Left forelimb (tissue), 1 donor: ENCODE measurements at regions not wholly inside any gene's neighbourhood (a gene's known extent, or its start where the extent isn't known, plus 50 kb on each side); places are given as distances from the start of the nearest gene placed in this dataset.
"Not testable (repeated sequence)": the region's sequence is repeated elsewhere in the genome, so short reads cannot be mapped to it uniquely, and the experiment has no call there.

ENCODE experiments used
- DNase-seq: peaks from one replicate; pipeline ENCODE4 v3.0.0-alpha.2; 2018; ENCODE audit warnings: low spot score

GRCh38 chr15:92825985-92826384, 74.1 kb upstream of the CHD2 start:
- no peak for DNase-seq

- DNase-seq: not testable (repeated sequence)
Observed at GRCh38 chr15:92827991-92828390, 72.1 kb upstream of the CHD2 start.

DNA sequence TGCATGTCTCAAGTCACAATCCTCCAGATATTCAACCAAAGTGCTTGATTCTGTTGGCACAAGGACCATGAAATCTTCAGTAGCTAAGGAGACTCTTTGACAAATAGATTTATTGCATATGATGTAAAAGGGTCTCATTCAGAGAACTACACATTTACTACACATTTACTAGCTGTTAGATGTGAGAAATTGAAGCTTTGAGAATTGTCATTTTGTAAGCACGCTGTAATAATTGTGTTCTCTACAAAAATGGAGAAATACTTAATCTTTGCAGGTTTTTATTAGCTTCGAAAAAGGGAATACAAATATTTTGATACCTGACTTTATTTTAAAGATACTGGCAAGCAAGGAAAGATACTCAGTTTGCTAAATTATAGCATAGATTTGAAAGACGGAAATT, 70.2 kb upstream of the CHD2 start:
- no peak for DNase-seq

GRCh38 chr15:92831336-92831654, 68.8 kb upstream of the CHD2 start:
- DNase-seq: no peak

DNA sequence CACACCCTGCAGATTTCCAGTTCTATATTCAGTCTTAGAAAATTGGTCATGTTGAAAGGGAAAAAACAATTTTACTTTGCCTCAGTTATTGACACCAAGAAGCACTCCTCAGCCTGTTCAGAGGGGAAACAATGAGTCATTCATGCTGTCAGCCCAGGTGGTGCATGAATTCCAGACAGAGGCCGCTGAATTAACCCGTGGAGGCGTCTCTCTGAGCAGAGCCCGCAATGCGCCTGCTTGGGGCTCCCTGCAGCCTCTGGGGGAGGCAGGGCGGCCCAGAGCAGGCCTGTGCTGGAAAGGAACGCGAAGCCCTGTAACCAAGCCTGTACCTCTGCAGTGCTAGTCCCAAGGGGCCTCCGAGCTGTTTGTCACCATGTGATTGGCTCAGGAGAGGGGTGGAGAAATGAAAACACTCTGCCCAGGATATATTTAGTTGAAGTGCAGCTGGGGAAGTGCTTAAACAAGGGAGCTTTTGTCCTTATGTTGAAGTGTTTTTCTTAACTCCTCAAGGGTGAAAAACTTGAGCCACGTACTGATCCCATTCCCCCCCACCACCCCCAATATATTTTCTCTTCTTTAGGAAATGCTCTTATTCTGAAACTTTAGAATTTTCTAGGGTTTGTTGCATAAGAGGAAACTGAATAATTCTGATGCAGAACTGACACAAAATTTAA, 68.3 kb upstream of the CHD2 start:
- DNase-seq: peak; percentile 94

DNA sequence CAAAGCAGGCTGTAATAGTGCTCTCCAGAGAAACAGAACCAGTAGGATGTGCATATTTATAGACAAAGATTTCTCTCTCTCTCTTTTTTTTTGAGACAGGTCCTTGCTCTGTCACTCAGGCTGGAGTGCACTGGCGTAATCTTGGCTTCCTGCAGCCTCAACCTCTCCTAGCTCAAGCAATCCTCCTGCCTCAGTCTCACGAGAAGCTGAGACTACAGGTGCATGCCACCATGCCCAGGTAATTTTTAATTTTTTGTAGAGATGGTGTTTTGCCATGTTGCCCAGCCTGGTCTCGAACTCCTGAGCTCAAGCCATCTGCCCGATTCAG, 67.1 kb upstream of the CHD2 start:
- no peak for DNase-seq

DNA sequence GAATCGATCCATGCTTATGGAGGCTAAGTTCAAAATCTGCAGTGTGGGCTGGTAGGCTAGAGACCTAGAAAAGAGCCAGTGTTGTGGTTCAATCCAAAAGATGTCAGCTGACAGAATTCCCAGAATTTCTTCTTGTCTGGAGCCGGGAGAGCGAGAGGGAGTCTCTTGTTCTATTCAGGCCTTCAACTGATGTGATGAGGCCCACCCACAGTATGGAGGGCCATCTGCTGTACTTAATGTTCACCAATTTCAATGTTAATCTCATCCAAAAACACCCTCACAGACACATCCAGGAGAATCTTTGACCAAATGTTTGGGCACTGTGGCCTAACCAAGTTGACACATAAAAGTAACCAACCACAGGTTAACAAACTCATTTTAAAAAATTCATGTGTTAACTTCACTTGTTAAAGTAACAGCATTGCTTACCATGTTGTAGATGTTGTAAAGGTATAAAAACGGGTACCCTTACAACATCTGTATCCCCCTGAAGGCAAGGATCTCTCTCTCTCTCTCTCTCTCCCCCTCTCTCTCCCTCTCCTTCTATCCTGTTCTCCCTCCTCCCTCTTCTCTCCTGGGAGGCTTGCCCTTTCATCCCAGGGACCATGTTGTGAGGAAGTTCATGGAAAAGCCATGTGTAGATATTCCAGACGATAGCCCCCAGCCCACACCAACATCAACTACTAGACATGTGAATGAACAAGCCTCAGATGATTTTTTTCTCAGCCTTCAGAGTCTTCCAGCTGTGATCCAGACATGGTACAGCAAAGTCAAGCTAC, 66.4 kb upstream of the CHD2 start:
- no peak for DNase-seq

- no peak for DNase-seq
Observed at GRCh38 chr15:92839696-92840095, 60.4 kb upstream of the CHD2 start.

DNA sequence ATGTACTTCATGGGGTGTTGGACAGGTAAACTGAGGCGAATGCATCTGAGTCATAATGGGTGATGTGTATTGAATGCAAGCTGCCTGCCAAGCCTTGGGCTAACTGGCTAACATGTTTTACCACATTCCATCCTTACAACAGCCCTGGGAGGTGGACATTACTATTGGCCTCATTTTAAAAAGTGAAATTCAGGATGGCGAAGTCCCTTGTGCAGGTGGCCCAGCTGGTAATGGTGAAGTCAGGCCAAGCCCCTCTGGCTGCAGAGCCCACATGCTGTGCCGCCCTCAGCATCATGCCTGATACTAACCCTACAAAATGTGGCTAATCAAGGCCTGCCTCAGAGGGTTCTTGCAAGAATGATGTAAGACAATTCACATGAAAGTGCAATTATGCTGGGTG, 60.0 kb upstream of the CHD2 start:
- DNase-seq: no peak

DNA sequence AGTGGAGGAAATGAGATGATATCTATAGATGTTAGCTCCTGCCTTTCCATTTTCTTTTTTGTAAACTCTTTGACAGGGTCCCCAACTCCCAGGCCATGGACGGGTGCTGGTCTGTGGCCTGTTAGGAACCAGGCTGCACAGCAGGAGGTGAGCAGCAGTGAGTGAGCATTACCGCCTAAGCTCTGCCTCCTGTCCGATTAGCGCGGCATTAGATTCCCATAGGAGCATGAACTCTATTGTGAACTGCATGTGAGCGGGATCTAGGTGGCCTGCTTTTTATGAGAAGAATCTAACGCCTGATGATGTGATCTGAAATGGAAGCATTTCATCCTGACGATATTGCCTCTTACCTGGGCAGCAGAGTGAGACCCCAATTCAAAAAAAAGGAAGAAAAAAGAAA, 56.8 kb upstream of the CHD2 start:
- DNase-seq: no peak

GRCh38 chr15:92843814-92844213, 56.3 kb upstream of the CHD2 start:
- no peak for DNase-seq

- no peak for DNase-seq
Observed at GRCh38 chr15:92845126-92845508, 55.0 kb upstream of the CHD2 start.

- no peak for DNase-seq
Observed at GRCh38 chr15:92846741-92847140, 53.4 kb upstream of the CHD2 start.

DNA sequence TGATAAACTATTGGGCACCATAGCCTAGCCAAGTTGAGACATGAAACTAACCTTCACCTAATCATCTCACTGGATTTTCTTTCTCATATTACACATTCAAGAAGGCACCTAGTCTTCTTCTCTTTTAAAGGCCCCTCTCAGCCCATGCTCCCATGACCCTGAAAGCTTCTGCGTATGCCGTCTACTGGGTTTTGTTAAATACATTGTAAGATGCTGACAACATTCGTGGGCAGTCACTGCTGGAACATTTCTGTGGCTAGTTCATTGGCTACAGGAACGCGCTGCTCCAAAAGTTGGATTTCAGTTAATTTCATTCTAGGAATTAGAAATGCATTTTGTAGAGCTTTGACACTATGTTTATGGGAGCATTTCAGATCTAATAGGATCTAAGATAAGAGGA, 52.3 kb upstream of the CHD2 start:
- no peak for DNase-seq

GRCh38 chr15:92848464-92848851, 51.7 kb upstream of the CHD2 start:
- DNase-seq: no peak

DNA sequence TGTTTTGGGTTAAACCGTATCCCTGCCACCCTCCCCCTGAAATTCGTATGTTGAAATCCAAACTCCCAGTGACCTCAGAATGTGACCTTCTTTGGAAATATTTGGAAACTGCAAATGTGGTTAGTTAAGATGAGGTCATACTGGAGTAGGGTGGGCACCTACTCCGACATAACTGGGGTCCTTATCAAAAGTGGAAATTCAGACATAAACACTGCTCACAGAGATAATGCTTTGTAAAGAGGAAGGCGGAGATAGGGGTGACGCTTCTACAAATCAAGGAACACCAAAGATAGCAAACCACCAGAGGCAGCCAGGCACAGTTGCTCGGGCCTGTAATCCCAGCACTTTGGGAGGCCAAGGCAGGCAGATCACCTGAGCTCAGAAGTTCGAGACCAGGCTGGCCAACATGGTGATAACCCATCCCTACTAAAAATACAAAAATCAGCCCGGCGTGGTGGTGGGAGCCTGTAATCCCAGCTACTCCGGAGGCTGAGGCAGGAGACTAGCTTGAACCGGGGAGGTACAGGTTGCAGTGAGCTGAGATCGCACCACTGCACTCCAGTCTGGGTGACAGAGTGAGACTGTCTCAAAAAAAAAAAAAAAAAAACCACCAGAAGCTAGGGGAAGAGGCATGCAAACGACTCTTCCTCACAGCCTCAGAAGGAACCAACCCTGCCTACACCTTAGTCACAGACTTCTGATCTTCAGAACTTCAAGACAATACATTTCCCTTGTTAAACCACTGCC, 51.1 kb upstream of the CHD2 start:
- no peak for DNase-seq

GRCh38 chr15:92850218-92850617, 49.9 kb upstream of the CHD2 start:
- not testable (repeated sequence) for DNase-seq
